MM.1S (cell line): ENCODE measurements at regions not wholly inside any gene's neighbourhood (a gene's known extent, or its start where the extent isn't known, plus 50 kb on each side); places are given as distances from the start of the nearest gene placed in this dataset.

ENCODE experiments used
- CTCF ChIP-seq: fragments of 300-600 bp; sonication (generic); IDR thresholded peaks from 2 replicates; pipeline ENCODE4 v1.5.1; 2016; ENCODE audit warnings: antibody characterized with exemption, low read length, mixed read lengths
- EZH2 ChIP-seq: fragments of 300-600 bp; sonication (generic); optimal IDR thresholded peaks from 2 replicates; pipeline ENCODE3; 2017; ENCODE audit warnings: low read depth, mild to moderate bottlenecking, antibody characterized with exemption, low read length, mixed read lengths
- EZH2phosphoT487 ChIP-seq: fragments of 300-600 bp; sonication (generic); IDR thresholded peaks from 2 replicates; pipeline ENCODE4 v1.6.1; 2018; ENCODE audit warnings: antibody characterized with exemption, low read length

- no peak for TF ChIP-seq CTCF
- TF ChIP-seq EZH2: no peak
- TF ChIP-seq EZH2phosphoT487: no peak
These were observed 101.1 kb upstream of the SLC7A1 start for GRCh38 chr13:29696606-29697005.
